Natural killer cell (primary cell): ENCODE measurements at regions not wholly inside any gene's neighbourhood (a gene's known extent, or its start where the extent isn't known, plus 50 kb on each side); places are given as distances from the start of the nearest gene placed in this dataset.

Source experiments
- ATAC-seq, 3 donors: fragments of 150-1000 bp in 2 of 3; fragments of 200-7000 bp in 1 of 3; cut with Tn5 transposase; 1 replicate in 1 of 3; 2 replicates in 2 of 3; pipeline ENCODE4 v1.10.0; 2021; ENCODE audit warnings: mild to moderate bottlenecking in 2 of 3, moderate library complexity in 2 of 3
- DNase-seq, 2 donors: peaks; one replicate each; pipeline versions ENCODE4 v3.0.0 to v3.0.0-alpha.2; 2013 to 2021; ENCODE audit warnings: mixed read lengths in 1 of 2
- H3K27ac ChIP-seq: one replicate; pipeline ENCODE4 v1.5.1; 2013; ENCODE audit warnings: mild to moderate bottlenecking, low read length
- H3K27me3 ChIP-seq: one replicate; pipeline ENCODE4 v1.6.1; 2013; ENCODE audit warnings: low read length; ENCODE audit not compliant: control insufficient read depth, insufficient read depth
- H3K36me3 ChIP-seq: one replicate; pipeline ENCODE4 v1.6.1; 2013; ENCODE audit warnings: low read length; ENCODE audit not compliant: control insufficient read depth, insufficient read depth
- H3K4me1 ChIP-seq: one replicate; pipeline ENCODE4 v1.6.1; 2013; ENCODE audit warnings: low read length; ENCODE audit not compliant: control insufficient read depth, insufficient read depth
- H3K4me3 ChIP-seq: one replicate; pipeline ENCODE4 v1.5.1; 2013; ENCODE audit warnings: low read length
- H3K9me3 ChIP-seq: one replicate; pipeline ENCODE4 v1.6.1; 2013; ENCODE audit warnings: low read length; ENCODE audit not compliant: control insufficient read depth, insufficient read depth
- H3K27ac Mint-ChIP-seq, 2 donors: one replicate each; pipeline ENCODE4 v1.8.0; 2022; ENCODE audit warnings: mild to moderate bottlenecking in 2 of 2, mixed read lengths in 2 of 2, moderate library complexity in 1 of 2
- H3K27me3 Mint-ChIP-seq, 2 donors: one replicate each; pipeline ENCODE4 v1.8.0; 2022; ENCODE audit warnings: low read depth in 2 of 2, mixed read lengths in 2 of 2
- H3K36me3 Mint-ChIP-seq: one replicate; pipeline ENCODE4 v1.8.0; 2022; ENCODE audit warnings: mixed read lengths
- H3K4me1 Mint-ChIP-seq, 2 donors: one replicate each; pipeline ENCODE4 v1.8.0; 2022; ENCODE audit warnings: mixed read lengths in 2 of 2
- H3K4me3 Mint-ChIP-seq: one replicate; pipeline ENCODE4 v1.8.0; 2022; ENCODE audit warnings: mild to moderate bottlenecking, moderate library complexity, mixed read lengths
- H3K9me3 Mint-ChIP-seq, 2 donors: one replicate each; pipeline ENCODE4 v1.8.0; 2022; ENCODE audit warnings: mixed read lengths in 2 of 2
- CTCF ChIP-seq: fragments of 200-600 bp; IDR thresholded peaks from one replicate; pipeline ENCODE4 v1.8.0; 2022; ENCODE audit warnings: antibody characterized with exemption
- WGBS: methylation state at CpG from one replicate; pipeline ENCODE4 v1.1.7; 2013; ENCODE audit warnings: missing lambda C conversion rate; ENCODE audit not compliant: insufficient coverage; 5-methylcytosine and 5-hydroxymethylcytosine counted together
- intact Hi-C: fragments of 100-400 bp; cut with micrococcal nuclease; formaldehyde crosslinking; loops from one replicate; pipeline ENCODE4 v1.14.2; 2022

- H3K9me3 Mint-ChIP-seq: peaks cover 3 to 11% of the 10 kb centered on the region in 2 donors
- H3K27me3 Mint-ChIP-seq: no peaks in the 10 kb centered on the region
- H3K4me3 Mint-ChIP-seq: no peak overlapping the region
- no peak overlapping the region for H3K27ac Mint-ChIP-seq
- intact Hi-C loops: no loop called here
- no peaks in the 10 kb centered on the region for H3K36me3 Mint-ChIP-seq
- Histone ChIP-seq H3K36me3 (no peaks in the 10 kb centered on the region), H3K4me3 (no peak overlapping the region), H3K27me3 (no peaks in the 10 kb centered on the region), H3K4me1 (no peaks in the 10 kb centered on the region), H3K9me3 (no peaks in the 10 kb centered on the region), H3K27ac (no peak overlapping the region)
- no peak for TF ChIP-seq CTCF
- H3K4me1 Mint-ChIP-seq: no peaks in the 10 kb centered on the region
- ATAC-seq (no peak), DNase-seq (no peak)
- 63% methylated on average over 1 of the region's 4 CpGs for WGBS
Measured at GRCh38 chr11:105553025-105553424, 56.8 kb upstream of the GRIA4 start.

- peaks cover 8 to 20% of the 10 kb centered on the region in 2 donors for H3K9me3 Mint-ChIP-seq
- intact Hi-C loops: no loop called here
- Histone ChIP-seq H3K36me3 (no peaks in the 10 kb centered on the region), H3K27me3 (no peaks in the 10 kb centered on the region), H3K4me3 (no peak overlapping the region), H3K27ac (no peak overlapping the region), H3K4me1 (no peaks in the 10 kb centered on the region), H3K9me3 (no peaks in the 10 kb centered on the region)
- H3K4me1 Mint-ChIP-seq: no peaks in the 10 kb centered on the region
- no peak overlapping the region for H3K27ac Mint-ChIP-seq
- DNase-seq (no peak), ATAC-seq (no peak)
- TF ChIP-seq CTCF: no peak
- H3K4me3 Mint-ChIP-seq: no peak overlapping the region
- H3K27me3 Mint-ChIP-seq: no peaks in the 10 kb centered on the region
- no peaks in the 10 kb centered on the region for H3K36me3 Mint-ChIP-seq
- 28% methylated on average over 3 of the region's 3 CpGs for WGBS
Measured at GRCh38 chr11:105548359-105548758, 61.5 kb upstream of the GRIA4 start.

DNA sequence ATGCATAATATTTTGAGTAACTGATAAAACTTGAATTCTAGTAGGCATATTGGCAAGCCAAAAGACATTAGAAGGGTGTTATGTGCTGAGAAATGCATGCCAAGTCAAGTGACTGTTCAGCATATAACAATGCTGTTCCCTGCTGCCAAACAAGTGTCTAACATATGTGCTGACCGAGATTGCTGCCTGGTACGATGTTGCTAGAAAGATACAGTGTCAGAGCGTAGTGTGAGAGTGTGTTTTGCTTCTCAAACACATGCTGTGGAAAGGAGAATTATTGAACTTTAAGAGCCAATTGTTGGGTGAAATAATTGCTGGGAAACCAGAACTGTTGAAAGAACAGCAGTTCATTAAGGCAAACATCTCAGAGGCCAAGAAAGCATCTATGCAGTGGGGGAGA is 71.3 kb upstream of the GRIA4 start:
- H3K36me3 Mint-ChIP-seq: no peaks in the 10 kb centered on the region
- ATAC-seq: no peak
- H3K4me1 ChIP-seq: no peaks in the 10 kb centered on the region
- TF ChIP-seq CTCF: no peak
- no peak overlapping the region for H3K27ac ChIP-seq
- no peak overlapping the region for H3K4me3 ChIP-seq
- H3K27ac Mint-ChIP-seq: no peak overlapping the region
- 86% methylated on average over 3 of the region's 3 CpGs for WGBS
- no peaks in the 10 kb centered on the region for H3K36me3 ChIP-seq
- H3K4me3 Mint-ChIP-seq: no peak overlapping the region
- no peaks in the 10 kb centered on the region for H3K27me3 Mint-ChIP-seq
- H3K9me3 Mint-ChIP-seq: peaks cover 4 to 7% of the 10 kb centered on the region in 2 donors
- H3K9me3 ChIP-seq: no peaks in the 10 kb centered on the region
- H3K27me3 ChIP-seq: no peaks in the 10 kb centered on the region
- no peaks in the 10 kb centered on the region for H3K4me1 Mint-ChIP-seq
- no peak for DNase-seq
- intact Hi-C loops: no loop called here

GRCh38 chr11:105537531-105537930 is 72.3 kb upstream of the GRIA4 start:
- WGBS: 50% methylated on average over 2 of the region's 2 CpGs
- Mint-ChIP-seq H3K4me1 (no peaks in the 10 kb centered on the region), H3K27me3 (no peaks in the 10 kb centered on the region), H3K36me3 (no peaks in the 10 kb centered on the region), H3K27ac (no peak overlapping the region), H3K4me3 (no peak overlapping the region), H3K9me3 (peaks cover 7 to 9% of the 10 kb centered on the region in 2 donors)
- H3K36me3 ChIP-seq: no peaks in the 10 kb centered on the region
- no peak overlapping the region for H3K4me3 ChIP-seq
- no peak overlapping the region for H3K27ac ChIP-seq
- ATAC-seq: no peak
- DNase-seq: no peak
- no peak for TF ChIP-seq CTCF
- no peaks in the 10 kb centered on the region for H3K27me3 ChIP-seq
- H3K4me1 ChIP-seq: no peaks in the 10 kb centered on the region
- intact Hi-C loops: no loop called here
- no peaks in the 10 kb centered on the region for H3K9me3 ChIP-seq
